Smooth muscle cell (in vitro differentiated cells): ENCODE measurements at regions not wholly inside any gene's neighbourhood (a gene's known extent, or its start where the extent isn't known, plus 50 kb on each side); places are given as distances from the start of the nearest gene placed in this dataset.

Experiments used
- DNase-seq: peaks from one replicate; lab custom pipeline; 2025; ENCODE audit not compliant: unreplicated experiment; lab: John Stamatoyannopoulos, UW
- H2AFZ ChIP-seq: fragments of 200-600 bp; sonication (generic); 2 replicates; pipeline ENCODE4 v1.6.0; 2016; ENCODE audit warnings: antibody characterized with exemption, low read depth, mild to moderate bottlenecking
- H3F3A ChIP-seq: fragments of 200-600 bp; sonication (generic); 2 replicates; pipeline ENCODE4 v1.6.0; 2017; ENCODE audit warnings: antibody characterized with exemption, low read depth
- H3K27ac ChIP-seq: fragments of 200-600 bp; sonication (generic); 2 replicates; pipeline ENCODE4 v1.5.1; 2016; ENCODE audit warnings: low read depth, mild to moderate bottlenecking
- H3K27me3 ChIP-seq: fragments of 200-600 bp; sonication (generic); 2 replicates; pipeline ENCODE4 v1.6.1; 2016; ENCODE audit warnings: low read depth, mild to moderate bottlenecking
- H3K36me3 ChIP-seq: fragments of 200-600 bp; sonication (generic); 2 replicates; pipeline ENCODE4 v1.5.1; 2016; ENCODE audit warnings: low read depth
- H3K4me1 ChIP-seq: fragments of 200-600 bp; sonication (generic); 2 replicates; pipeline ENCODE4 v1.5.1; 2016; ENCODE audit warnings: low read depth
- H3K4me2 ChIP-seq: fragments of 200-600 bp; sonication (generic); 2 replicates; pipeline ENCODE4 v1.6.0; 2016; ENCODE audit warnings: mild to moderate bottlenecking
- H3K4me3 ChIP-seq: fragments of 200-600 bp; sonication (generic); 2 replicates; pipeline ENCODE4 v1.5.1; 2016; ENCODE audit warnings: mild to moderate bottlenecking
- H3K79me2 ChIP-seq: fragments of 200-600 bp; sonication (generic); 2 replicates; pipeline ENCODE4 v1.6.0; 2016; ENCODE audit warnings: low read depth, mild to moderate bottlenecking
- H3K9ac ChIP-seq: fragments of 200-600 bp; sonication (generic); 2 replicates; pipeline ENCODE4 v1.6.0; 2016; ENCODE audit warnings: low read depth
- H3K9me3 ChIP-seq: fragments of 200-600 bp; sonication (generic); replicated peaks from 2 replicates; pipeline ENCODE4 v1.5.1; 2016; ENCODE audit warnings: low read depth
- H4K20me1 ChIP-seq: fragments of 200-600 bp; sonication (generic); 2 replicates; pipeline ENCODE4 v1.6.0; 2016; ENCODE audit warnings: low read depth
- WGBS: methylation state at CpG from one replicate; pipeline ENCODE4 v1.1.7; 2016; ENCODE audit warnings: low lambda C conversion rate; 5-methylcytosine and 5-hydroxymethylcytosine counted together
- TF ChIP-seq, protein P1 (sequence below): fragments of 200-600 bp; sonication (generic); IDR thresholded peaks from 2 replicates; pipeline ENCODE4 v1.5.1; 2017; ENCODE audit warnings: borderline replicate concordance, mild to moderate bottlenecking, antibody characterized with exemption; ENCODE audit not compliant: insufficient read depth, poor library complexity, severe bottlenecking

DNA sequence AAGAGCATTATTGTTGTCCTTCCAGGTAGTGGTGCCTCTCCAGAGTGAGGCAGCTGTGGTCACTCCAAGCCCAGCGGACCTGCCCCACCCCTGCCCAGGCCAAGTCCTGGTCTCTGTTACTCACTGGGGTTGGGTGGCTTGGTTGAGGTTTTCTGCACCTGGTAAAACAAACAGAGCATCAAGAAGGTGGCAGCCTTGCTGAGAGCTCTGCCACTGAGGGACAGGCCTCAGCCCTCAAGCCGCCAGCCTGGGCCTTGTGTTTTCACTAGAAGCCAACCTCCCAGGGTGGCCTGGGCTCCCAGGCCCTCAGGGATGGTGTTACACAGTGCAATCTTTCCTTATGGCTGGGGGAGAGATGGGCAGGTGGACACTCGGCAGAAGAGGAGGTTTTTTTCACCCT is 182.7 kb downstream of the BCOR start:
- no peaks in the 10 kb centered on the region for H4K20me1 ChIP-seq
- H3K4me1 ChIP-seq, result no peaks in the 10 kb centered on the region
- H3K27ac ChIP-seq, result no peak overlapping the region
- WGBS, result 88% methylated on average over 3 of the region's 3 CpGs
- H3K9ac ChIP-seq, result no peak overlapping the region
- TF ChIP-seq, protein P1, sequence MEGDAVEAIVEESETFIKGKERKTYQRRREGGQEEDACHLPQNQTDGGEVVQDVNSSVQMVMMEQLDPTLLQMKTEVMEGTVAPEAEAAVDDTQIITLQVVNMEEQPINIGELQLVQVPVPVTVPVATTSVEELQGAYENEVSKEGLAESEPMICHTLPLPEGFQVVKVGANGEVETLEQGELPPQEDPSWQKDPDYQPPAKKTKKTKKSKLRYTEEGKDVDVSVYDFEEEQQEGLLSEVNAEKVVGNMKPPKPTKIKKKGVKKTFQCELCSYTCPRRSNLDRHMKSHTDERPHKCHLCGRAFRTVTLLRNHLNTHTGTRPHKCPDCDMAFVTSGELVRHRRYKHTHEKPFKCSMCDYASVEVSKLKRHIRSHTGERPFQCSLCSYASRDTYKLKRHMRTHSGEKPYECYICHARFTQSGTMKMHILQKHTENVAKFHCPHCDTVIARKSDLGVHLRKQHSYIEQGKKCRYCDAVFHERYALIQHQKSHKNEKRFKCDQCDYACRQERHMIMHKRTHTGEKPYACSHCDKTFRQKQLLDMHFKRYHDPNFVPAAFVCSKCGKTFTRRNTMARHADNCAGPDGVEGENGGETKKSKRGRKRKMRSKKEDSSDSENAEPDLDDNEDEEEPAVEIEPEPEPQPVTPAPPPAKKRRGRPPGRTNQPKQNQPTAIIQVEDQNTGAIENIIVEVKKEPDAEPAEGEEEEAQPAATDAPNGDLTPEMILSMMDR, result no peak
- no peak for DNase-seq
- no peak overlapping the region for H3K4me3 ChIP-seq
- no peaks in the 10 kb centered on the region for H3F3A ChIP-seq
- no peaks in the 10 kb centered on the region for H3K79me2 ChIP-seq
- H3K4me2 ChIP-seq, result no peak overlapping the region
- H3K36me3 ChIP-seq, result no peaks in the 10 kb centered on the region
- H3K27me3 ChIP-seq, result no peaks in the 10 kb centered on the region
- H3K9me3 ChIP-seq, result no peaks in the 10 kb centered on the region
- H2AFZ ChIP-seq, result no peak overlapping the region

DNA sequence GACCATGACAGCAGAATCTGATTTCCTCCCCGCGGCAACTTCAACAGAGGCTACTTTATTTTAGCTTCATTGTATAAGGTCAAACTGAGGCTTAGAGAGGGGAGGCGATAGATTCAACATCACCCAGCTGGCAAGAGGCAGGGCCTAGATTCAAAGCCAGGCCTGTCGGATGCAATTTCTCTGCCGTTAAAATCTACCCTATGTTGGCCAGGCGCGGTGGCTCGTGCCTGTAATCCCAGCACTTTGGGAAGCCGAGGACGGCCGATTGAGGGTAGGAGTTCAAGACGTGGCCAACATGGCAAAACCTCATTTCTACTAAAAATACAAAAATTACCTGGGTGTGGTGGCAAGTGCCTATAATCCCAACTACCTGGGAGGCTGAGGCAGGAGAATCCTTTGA is 182.2 kb downstream of the BCOR start:
- Histone ChIP-seq H3K36me3 (no peaks in the 10 kb centered on the region), H2AFZ (no peak overlapping the region), H3K4me1 (no peaks in the 10 kb centered on the region), H3K27ac (no peak overlapping the region), H3K27me3 (no peaks in the 10 kb centered on the region), H3K4me3 (no peak overlapping the region), H3F3A (no peaks in the 10 kb centered on the region), H4K20me1 (no peaks in the 10 kb centered on the region), H3K9ac (no peak overlapping the region), H3K4me2 (no peak overlapping the region), H3K9me3 (no peaks in the 10 kb centered on the region), H3K79me2 (no peaks in the 10 kb centered on the region)
- DNase-seq, result no peak
- 92% methylated on average over 12 of the region's 12 CpGs for WGBS
- TF ChIP-seq, protein P1, result no peak

DNA sequence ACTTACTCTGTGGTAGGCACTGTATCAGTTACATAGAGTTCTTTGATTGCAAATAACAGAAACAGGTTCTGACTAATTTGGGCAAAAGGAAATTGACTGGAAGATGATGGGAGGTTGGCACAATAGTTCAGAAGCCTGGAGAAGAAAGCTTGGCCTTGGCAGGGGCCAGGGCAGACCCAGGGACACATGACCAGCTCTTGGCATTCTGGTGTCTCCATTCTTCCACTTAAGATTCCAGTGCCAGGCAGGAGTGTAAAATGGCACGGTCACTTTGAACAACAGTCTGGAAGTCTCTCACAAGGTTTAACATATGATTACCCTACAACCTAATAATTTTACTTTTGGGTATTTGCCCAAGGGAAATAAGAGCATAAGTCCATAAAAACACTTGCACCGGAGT is 175.9 kb downstream of the BCOR start:
- no peaks in the 10 kb centered on the region for H3K27me3 ChIP-seq
- H3K4me1 ChIP-seq, result no peaks in the 10 kb centered on the region
- H3K36me3 ChIP-seq, result no peaks in the 10 kb centered on the region
- no peak overlapping the region for H3K27ac ChIP-seq
- H3K4me2 ChIP-seq, result no peak overlapping the region
- no peaks in the 10 kb centered on the region for H4K20me1 ChIP-seq
- no peaks in the 10 kb centered on the region for H3K9me3 ChIP-seq
- H3K79me2 ChIP-seq, result no peaks in the 10 kb centered on the region
- TF ChIP-seq, protein P1, result no peak
- WGBS, result 85% methylated on average over 2 of the region's 2 CpGs
- no peak overlapping the region for H3K4me3 ChIP-seq
- no peak overlapping the region for H2AFZ ChIP-seq
- H3K9ac ChIP-seq, result no peak overlapping the region
- H3F3A ChIP-seq, result no peaks in the 10 kb centered on the region
- no peak for DNase-seq

DNA sequence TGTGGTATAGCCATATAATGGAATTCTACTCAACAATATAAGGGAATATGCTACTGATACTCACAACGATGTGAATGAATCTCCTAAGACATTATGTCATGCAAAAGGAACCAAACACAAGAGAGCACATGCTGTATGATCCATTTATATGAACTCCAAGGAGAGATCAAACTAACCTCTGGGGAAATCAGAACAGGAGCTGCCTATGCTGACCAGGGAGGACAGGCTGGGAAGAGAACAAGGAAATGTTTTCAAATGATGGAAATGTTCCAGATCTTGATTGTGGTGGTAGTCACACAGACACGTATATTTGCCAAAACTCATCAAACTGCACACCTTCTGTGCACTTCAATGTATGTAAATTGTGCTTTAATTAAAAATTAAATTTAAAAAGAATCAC is 175.3 kb downstream of the BCOR start:
- no peak overlapping the region for H3K9ac ChIP-seq
- no peaks in the 10 kb centered on the region for H3K4me1 ChIP-seq
- no peak overlapping the region for H3K4me3 ChIP-seq
- H3K4me2 ChIP-seq, result no peak overlapping the region
- WGBS, result 87% methylated on average over 2 of the region's 2 CpGs
- H3K27me3 ChIP-seq, result no peaks in the 10 kb centered on the region
- no peak for DNase-seq
- no peak overlapping the region for H3K27ac ChIP-seq
- TF ChIP-seq, protein P1, result no peak
- H3F3A ChIP-seq, result no peaks in the 10 kb centered on the region
- H3K36me3 ChIP-seq, result no peaks in the 10 kb centered on the region
- no peaks in the 10 kb centered on the region for H3K9me3 ChIP-seq
- H2AFZ ChIP-seq, result no peak overlapping the region
- H4K20me1 ChIP-seq, result no peaks in the 10 kb centered on the region
- no peaks in the 10 kb centered on the region for H3K79me2 ChIP-seq
